Urothelium cell line (cell line): ENCODE measurements at regions not wholly inside any gene's neighbourhood (a gene's known extent, or its start where the extent isn't known, plus 50 kb on each side); places are given as distances from the start of the nearest gene placed in this dataset.
A peak's percentile ranks its signal among the peaks of the same experiment; 100 is the strongest.
"Not testable (repeated sequence)": the region's sequence is repeated elsewhere in the genome, so short reads cannot be mapped to it uniquely, and the experiment has no call there.

Experiments
- DNase-seq: peaks from one replicate; pipeline ENCODE4 v3.0.0; 2011; ENCODE audit warnings: low spot score, mixed read lengths
- FAIRE-seq: peaks from 2 replicates; lab custom pipeline; 2011; peaks lifted over from hg19 to GRCh38; lab: Jason Lieb, UNC

DNA sequence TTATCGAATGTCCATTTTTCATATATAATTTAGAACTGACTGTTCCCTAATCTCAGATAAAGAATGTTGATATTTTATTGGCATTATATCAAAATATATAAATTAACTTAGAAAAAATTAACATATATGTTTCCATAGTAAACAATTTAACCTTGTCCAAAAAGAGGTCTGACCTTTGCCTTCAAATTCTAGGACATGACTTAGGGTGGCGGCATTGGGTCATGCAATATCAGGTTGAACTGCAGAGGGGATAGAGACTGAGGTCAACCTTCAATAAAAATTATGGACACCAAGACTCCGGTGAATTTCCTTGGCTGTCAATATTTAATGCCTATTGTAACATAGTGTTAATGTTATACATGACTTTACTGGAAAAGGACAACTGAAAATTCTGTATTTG is 199.8 kb downstream of the RPL10L start:
- DNase-seq (no peak), FAIRE-seq (no peak)

DNA sequence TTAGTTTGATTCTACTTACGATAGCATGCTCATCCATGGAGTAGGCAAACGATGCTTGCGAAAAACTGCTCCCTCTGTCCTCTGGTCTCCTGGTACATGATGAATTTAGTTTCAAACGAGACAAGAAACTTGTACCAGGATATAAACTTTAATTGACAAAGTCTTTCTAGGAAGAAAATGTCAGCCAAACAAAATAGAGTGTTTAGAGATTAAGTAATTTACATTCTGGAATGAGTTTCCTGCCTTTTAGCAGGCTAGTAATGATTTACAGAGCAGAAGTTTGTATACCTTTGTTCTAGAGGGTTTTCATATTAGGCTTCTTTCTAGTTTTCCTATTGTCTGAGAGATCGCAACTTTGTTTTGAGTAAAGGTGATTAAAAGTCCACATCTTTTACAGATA is 206.9 kb downstream of the RPL10L start:
- DNase-seq, result no peak

DNA sequence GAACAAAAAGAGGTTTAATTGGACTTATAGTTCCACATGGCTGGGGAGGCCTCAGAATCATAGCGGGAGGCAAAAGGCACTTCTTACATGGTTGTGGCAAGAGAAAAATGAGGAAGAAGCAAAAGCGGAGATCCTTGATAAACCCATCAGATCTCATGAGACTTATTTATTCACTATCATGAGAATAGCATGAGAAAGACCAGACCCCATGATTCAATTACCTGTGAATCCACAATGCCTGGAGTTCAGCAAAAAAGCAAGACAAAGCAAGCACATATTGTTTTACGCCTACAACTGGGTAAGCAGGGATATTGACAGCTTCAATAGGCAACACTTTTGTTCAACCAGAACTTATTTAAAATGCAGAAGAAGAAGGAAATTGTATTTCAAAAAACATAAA is 218.2 kb downstream of the RPL10L start:
- FAIRE-seq, result no peak
- DNase-seq, result no peak

More for the DNA sequence above, 206.9 kb downstream of the RPL10L start:
- FAIRE-seq, result no peak

DNA sequence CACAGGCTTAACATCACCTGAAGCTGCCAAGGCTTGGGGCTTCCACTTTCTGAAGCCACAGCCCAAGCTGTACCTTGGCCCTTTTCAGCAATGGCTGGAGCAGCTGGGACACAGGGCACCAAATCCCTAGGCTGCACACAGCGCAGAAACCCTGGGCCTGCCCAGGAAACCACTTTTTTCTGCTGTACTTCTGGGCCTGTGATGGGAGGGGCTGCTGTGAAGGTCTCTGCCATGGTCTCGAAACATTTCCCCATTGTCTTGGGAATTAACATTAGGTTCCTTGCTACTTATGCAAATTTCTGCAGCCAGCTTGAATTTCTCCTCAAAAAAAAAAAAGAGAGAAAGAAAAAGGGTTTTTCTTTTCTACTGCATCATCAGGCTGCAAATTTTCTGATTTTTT is 219.1 kb downstream of the RPL10L start:
- DNase-seq (no peak), FAIRE-seq (no peak)

DNA sequence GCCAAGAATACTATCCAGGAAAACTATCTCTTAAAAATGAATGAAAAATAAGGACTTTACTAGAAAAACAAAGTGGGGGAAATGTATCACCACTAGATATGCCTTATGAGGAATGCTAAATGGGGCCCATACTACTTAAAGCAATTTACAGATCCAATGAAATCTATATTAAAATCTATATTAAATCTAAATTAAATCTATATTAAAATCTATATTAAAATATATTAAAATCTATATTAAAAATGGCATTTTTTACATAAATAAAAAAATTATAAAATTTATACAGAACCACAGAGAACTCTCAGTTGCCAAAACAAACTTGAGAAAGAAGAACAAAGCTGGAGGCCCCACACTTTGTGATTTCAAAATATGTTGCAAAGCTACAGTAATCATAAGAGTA is 234.5 kb downstream of the RPL10L start:
- FAIRE-seq (no peak), DNase-seq (no peak)

DNA sequence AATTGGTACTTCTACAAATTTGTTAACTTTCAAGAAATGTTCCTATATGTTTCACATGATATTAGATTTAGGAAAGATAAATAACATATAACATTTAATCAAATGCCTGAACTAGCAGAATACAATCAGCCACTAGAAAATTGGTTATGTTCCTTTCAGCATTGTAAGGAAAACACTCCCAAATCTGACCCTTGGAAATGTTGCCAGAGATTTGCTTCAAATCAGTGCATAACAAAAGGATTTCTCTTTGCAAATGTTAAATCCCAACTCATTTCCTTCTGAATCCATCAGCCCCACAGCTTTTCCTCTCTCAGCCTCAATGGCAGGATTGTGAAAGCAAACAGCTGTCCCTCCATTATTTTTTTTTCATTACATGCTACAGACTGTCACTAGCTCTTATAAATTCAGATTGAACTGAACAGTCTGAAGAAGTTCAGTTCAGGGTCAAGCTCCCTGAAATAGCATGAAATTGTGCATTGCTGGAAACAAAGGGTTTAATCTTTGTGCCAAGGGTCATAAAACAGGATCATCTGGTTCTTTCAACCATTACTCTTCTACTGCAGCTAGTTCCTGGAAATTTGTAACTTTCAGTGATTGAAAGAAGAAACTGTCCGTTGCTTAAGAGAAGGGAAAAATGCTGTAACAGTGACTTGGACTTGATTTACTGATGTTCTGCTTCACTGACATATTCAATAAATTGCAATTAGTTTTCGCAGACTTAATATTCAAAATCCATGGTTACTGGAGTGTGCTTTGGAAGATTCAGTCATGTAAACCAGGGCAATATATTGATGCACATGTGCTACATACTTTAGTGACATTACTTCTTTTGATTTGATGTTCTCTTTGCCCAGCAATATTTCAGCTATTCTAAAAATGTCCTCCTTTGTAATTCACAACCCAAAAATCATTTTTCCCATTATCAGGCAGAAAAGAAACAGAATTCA is 246.4 kb downstream of the RPL10L start:
- FAIRE-seq, result peak; percentile 65
- DNase-seq, result no peak

DNA sequence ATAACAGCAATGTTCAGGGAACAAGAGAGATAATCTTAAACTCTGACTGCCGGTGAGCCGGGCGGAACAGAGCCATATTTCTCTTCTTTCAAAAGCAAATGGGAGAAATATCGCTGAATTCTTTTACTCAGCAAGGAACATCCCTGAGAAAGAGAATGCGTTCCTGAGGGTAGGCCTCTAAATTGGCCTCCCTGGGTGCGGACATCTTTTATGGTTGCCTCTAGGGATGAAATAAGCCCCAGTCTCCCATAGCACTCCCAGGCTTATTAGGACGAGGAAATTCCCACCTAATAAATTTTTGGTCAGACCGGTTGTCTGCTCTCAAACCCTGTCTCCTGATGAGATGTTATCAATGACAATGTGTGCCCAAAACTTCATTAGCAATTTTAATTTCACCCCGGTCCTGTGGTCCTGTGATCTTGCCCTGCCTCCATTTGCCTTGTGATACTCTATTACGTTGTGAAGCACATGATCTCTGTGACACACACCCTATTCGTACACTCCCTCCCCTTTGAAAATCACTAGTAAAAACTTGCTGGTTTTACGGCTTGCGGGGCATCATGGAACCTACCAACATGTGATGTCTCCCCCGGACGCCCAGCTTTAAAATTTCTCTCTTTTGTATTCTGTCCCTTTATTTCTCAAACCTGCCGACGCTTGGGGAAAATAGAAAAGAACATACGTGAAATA is 249.4 kb downstream of the RPL10L start:
- not testable (repeated sequence) for DNase-seq, FAIRE-seq

DNA sequence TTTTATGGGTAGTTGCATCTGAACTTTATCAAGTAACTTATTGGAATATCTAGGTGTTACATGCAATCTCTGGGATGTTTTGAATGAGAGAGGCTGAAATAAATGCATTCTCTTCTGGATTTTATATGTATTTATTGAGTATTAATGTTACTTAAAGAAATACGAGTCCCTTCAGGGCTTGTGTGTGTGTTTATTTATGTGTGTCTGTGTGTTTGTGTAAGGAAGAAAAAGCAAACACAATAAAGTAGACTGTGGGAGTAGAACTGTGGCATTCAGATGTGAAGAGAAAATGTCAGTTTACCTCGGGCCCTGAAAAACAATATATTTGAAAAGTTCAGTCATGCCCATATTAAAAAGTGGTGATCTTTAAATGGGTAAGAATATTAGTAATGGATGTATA is 250.5 kb downstream of the RPL10L start:
- FAIRE-seq, result no peak
- DNase-seq, result no peak

DNA sequence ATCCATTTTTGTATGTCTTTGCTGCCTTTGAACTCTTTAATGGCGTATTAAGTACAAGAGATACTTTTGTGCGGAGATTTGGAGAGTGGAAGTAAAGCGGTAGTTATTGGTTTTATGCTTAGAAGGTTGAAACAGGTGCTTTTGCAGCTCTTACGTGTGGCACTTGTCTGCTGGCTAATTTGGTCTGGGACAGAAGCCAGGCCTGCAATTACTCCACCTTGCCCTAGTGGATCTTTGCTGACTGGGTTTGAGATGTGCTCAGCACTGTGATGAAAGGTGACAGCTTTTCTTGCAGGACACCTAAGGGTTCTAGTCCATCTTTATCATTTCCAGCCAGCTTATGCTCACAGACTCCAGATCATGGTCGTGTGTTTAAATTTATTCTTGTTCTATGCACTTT is 252.5 kb downstream of the RPL10L start:
- FAIRE-seq, result no peak

DNA sequence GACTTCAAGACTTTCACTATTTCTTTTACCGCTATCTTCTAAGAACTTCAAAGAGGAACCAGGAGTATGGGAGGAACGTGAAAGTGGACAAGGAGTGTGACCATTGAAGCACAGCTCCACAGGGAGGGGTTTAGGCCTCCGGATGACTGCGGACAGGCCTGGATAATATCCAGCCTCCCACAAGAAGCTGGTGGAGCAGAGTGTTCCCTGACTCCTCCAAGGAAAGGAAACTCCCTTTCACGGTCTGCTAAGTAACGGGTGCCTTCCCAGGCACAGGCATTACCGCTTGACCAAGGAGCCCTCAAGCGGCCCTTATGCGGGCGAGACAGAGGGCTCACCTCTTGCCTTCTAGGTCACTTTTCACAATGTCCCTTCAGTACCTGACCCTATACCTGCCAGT is 267.0 kb downstream of the RPL10L start:
- FAIRE-seq (no peak), DNase-seq (no peak)

More for the DNA sequence above, 252.5 kb downstream of the RPL10L start:
- DNase-seq, result no peak

DNA sequence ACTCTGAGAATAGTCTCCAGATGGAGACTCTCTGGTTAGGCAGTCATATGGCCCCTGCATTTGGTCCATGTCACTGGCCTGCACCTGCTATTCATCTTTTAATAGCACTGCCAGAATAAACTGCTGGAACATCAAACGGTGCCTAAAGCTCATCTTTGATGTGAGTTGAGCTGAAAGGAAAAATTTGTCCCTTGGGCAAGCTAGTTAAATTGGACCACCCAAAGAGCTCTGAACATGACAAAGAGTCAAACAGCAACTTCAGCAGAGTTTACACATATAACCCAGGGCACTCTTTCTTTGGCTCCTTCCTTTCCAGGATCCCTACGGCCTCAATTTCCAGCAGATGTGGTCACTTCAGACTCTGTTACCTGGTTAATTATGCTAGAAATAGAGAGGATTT is 269.9 kb downstream of the RPL10L start:
- FAIRE-seq, result no peak
- DNase-seq, result no peak

DNA sequence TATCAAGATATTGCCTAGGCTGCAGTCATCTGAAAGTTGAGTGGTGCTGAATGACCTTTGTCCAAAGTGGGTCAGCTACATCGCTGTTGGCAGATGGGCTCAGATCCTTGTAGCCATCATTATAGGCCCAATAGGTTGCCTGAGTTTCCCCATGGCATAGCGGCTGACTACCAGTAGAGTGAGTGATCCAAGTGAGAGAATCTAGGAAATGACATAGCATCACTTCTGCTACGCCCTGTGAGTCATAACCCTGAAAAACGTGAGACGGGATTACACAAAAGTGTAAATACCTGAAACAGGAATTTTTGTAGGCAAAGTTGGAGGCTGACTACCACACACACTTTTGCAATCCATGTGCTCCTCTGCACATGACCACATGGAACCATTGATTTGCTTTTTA is 273.3 kb downstream of the RPL10L start:
- FAIRE-seq, result no peak

DNA sequence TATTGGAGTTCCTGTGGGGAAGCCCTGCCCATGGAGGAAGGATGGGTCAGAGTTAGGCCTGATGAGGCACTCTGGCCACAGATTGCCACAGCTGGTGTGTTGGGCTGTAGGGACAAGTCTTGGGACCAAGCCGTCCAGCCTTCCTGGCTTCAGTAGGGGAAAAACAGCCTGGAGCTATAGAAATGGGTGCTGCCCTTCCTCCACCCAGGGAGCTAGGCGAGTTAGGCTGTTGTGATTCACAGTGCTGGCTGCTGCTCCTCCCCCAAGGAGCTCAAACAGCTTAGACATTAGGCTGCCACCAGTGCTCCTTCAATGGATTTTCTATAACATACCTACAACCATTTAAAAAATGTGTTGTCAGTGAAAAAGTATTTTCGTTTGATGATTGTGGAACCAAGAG is 274.3 kb downstream of the RPL10L start:
- no peak for DNase-seq
- FAIRE-seq, result no peak

More for the DNA sequence above, 273.3 kb downstream of the RPL10L start:
- DNase-seq, result no peak

DNA sequence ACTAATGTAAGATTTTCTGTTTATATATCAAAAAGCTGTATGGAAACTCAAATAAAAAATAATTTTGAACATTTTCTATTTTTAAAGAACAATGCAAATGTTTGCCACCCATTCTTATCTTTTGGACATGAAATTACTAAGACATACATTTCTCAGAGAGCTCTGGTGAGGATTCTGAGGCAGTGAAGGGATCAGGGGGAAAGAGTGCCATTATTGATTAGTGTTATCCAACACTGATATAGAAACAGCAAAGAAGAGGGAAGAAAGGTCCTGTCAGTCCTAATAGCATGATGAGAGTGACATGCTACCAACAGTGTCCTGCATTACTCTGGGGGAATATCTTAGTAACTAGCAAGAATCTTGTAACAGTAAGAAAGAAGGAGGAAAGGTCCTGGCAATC is 282.2 kb downstream of the RPL10L start:
- DNase-seq (no peak), FAIRE-seq (no peak)

DNA sequence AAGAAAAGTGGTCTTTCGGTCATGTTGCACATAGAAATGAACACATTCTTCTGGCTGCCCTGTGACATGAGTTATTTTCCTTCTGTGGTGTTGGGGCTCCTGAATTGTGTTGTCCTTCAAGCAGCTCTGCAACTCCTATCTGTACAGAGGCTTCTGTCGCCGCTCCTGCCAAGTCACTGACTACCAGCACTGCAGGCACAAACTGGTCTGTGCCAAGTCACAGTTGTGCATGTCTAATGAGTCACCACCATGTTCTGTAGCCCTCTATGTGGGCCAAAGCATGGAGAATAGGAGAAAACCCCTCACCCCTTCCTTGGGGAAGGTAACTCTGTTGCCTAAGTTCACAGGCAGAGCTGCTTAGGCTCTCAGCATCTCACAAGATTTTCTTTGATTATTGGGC is 283.3 kb downstream of the RPL10L start:
- DNase-seq (no peak), FAIRE-seq (no peak)

DNA sequence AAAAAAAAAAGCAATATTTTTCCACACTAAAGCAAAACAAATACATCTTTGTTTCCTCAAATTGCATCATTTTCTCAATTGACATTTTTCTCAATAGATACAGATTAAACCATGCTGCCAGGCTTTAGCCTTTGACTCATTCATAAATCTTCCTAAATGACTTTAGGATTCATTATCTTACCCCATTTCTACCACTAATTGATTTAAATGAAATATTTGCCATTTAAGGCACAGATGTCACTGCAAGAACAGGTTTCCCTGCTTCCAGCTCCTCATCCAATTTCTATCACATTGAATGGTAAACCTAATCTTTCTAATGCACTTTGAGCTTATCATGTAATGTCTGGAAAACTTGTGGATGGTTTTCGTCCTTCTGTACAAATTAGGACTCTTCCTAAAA is 298.7 kb downstream of the RPL10L start:
- DNase-seq (no peak), FAIRE-seq (no peak)

DNA sequence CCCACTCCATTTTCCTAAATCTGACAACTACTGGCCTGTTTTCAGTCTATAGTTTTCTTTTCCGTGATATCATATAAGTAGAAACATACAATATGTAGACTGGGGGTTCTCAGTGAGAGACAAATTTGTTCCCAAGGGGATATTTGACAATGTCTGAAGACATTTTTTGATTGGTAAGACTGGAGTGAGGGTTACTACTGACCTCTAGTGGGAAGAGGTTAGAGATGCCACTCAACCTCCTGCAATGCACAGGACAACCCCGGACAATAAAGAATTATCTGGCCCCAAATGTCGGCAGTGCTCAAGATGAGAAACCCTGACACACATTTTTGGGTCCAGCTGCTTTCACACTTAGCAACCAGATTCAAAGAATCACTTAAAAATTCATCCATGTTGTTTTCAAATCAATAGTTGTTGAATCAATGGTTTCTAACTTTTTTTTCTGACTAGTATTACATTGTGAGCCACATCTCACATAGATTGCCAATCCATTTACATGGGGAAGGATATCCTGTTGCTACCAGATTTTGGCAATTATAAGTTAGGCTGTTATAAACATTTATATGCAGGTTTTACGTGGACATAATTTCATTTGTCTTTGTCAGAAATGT is 307.1 kb downstream of the RPL10L start:
- FAIRE-seq (peak; percentile 71), DNase-seq (peak; percentile 55)

DNA sequence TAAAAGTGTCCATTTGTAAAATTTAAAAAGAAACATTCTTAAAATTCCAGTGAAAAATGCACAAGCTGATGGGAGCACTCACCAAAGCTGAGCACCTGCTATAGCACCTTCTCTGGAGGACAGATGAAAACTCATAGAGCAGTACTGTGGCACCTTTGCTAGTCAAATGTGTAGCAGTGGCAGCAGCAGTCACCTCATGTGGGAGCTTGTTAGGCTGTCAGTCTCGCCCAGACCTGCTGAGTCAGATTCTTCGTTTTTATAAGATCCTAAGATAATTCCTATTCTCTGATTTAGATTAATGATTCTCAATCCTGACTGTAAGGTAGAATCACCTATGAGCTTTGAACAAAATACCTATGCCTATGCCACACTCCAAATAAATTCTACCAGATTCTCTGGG is 325.8 kb downstream of the RPL10L start:
- no peak for FAIRE-seq
- DNase-seq, result no peak

DNA sequence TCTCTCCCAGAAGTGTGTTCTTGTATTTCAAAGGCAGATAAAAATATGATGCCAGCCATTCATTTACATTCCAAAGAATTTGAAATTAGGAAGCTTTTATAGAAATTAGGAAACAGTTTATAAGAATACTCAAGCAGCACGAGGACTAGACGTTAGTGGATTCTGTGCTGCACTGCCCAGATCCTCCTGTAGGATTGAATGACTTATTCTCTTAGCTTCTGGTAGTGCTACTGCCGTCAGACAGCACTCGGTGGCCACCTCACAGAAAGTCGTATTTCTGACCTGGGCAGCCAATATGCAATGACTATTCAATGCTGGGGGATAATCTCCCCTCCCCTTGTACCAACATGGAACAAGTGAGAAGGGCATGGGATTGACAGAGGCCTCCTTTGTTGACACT is 326.4 kb downstream of the RPL10L start:
- FAIRE-seq, result peak; percentile 62
- DNase-seq, result no peak

DNA sequence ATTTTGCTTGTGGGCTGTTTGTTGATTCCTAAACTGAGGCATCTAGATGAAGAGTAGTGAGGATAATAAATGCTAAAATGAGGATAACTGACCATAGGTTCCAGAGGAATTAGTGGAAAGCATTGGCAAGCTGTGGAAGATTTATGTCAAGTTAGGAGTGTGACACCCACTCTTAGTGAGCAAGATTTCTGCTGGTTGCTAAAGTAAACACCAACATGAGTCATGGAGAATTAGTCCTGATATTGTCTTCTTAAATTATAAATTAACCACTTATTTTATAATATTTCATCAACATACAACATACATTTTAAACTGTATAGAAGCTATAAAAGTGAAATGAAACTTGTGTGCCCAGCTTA is 328.2 kb downstream of the RPL10L start:
- DNase-seq, result no peak
- FAIRE-seq, result no peak

DNA sequence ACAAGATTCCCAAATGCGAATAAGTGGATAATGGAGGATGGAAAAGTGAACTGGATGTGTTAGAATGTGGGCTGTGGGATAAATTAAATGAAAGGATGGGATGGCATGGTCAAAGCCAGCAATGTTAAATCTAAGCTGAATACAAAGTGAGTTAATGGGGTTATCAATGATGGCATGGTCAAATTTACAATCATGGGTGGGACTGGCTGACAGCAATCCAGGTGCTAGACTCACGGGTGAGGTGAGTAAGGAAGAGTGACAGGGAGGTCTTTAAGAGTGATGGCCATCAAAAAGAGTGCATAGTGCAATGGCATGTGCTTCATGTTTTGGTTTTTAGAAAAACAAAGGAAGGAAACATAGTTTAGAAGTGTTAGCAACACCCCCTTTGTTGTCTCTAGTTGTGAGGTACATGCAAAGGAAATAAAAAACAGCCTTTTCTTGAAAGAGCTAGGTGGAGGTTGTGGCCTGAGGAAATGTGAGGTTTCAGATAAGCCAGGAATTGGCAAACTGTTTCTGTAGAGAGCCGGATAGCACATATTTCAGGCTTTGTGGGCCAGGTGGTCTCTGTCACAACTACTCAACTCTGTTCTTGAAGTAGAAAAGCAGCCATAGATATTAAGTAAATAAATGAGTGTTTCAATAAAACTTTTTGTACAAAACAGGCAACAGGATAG is 328.7 kb downstream of the RPL10L start:
- FAIRE-seq, result no peak
- DNase-seq, result no peak
